ENCODE measurements at regions not wholly inside any gene's neighbourhood (a gene's known extent, or its start where the extent isn't known, plus 50 kb on each side); places are given as distances from the start of the nearest gene placed in this dataset.
"Not testable (repeated sequence)": the region's sequence is repeated elsewhere in the genome, so short reads cannot be mapped to it uniquely, and the experiment has no call there.

DNA sequence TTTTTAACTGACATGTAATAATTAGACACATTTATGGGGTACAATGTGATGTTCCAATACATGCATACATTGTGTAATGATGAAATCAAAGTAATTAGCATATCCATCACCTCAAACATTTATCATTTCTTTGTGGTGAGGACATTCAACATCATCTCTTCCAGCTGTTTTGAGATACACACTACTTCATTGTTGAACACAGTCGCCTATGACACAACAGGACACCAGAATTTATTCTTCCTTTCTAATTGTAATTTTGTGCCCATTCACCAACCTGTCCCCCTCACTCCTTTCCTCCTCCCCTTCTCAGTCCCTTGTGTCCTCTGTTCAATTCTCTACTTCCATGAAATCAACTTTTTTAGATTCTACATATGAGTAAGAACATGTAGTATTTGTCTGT lies 113.4 kb upstream of the CBLB start:
- no peaks in the 10 kb centered on the region for H3K27me3 ChIP-seq
- no peaks in the 10 kb centered on the region for H3K9me3 ChIP-seq
- H3K27ac ChIP-seq = no peak overlapping the region
- no peaks in the 10 kb centered on the region for H3K4me1 ChIP-seq
- no peaks in the 10 kb centered on the region for H3K36me3 ChIP-seq
- 96 to 98% methylated on average over 1 of the region's 1 CpG for WGBS, 2 donors
- intact Hi-C loops (cut with DNase I) = no loop called here
- H3K4me3 ChIP-seq (replicated peaks in 1 of 3) = no peak overlapping the region
- DNase-seq = no peak
- TF ChIP-seq, protein P1, sequence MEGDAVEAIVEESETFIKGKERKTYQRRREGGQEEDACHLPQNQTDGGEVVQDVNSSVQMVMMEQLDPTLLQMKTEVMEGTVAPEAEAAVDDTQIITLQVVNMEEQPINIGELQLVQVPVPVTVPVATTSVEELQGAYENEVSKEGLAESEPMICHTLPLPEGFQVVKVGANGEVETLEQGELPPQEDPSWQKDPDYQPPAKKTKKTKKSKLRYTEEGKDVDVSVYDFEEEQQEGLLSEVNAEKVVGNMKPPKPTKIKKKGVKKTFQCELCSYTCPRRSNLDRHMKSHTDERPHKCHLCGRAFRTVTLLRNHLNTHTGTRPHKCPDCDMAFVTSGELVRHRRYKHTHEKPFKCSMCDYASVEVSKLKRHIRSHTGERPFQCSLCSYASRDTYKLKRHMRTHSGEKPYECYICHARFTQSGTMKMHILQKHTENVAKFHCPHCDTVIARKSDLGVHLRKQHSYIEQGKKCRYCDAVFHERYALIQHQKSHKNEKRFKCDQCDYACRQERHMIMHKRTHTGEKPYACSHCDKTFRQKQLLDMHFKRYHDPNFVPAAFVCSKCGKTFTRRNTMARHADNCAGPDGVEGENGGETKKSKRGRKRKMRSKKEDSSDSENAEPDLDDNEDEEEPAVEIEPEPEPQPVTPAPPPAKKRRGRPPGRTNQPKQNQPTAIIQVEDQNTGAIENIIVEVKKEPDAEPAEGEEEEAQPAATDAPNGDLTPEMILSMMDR (IDR thresholded peaks at IDR 0.05) = no peak
- TF ChIP-seq POLR2A (IDR thresholded peaks at IDR 0.05) = no peak

DNA sequence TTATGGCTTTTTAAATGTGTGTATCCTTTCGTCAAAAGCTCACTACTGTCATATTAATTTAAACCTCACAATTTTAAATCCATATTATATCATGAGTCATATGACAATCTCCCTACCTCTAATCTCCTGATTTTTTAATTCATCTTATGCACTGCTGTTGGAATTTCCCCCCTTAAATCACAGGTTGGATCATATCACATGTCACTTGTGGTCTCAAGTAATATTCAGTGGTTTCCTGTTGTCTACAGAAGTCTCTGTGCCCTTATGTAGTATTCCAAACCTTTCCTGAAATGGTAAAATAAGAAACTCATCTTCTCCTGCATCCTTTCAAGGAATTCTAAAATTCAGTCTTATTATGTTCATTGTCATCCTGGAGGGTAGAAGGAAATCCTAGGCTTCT lies 116.0 kb upstream of the CBLB start:
- no peak for DNase-seq
- intact Hi-C loops (cut with DNase I) = no loop called here
- H3K36me3 ChIP-seq = no peaks in the 10 kb centered on the region
- WGBS, 2 donors = 95 to 96% methylated on average over 1 of the region's 1 CpG
- H3K4me1 ChIP-seq = no peaks in the 10 kb centered on the region
- no peak overlapping the region for H3K27ac ChIP-seq
- H3K4me3 ChIP-seq (replicated peaks in 1 of 3) = no peak overlapping the region
- no peaks in the 10 kb centered on the region for H3K27me3 ChIP-seq
- no peaks in the 10 kb centered on the region for H3K9me3 ChIP-seq
- TF ChIP-seq POLR2A (IDR thresholded peaks at IDR 0.05) = no peak
- TF ChIP-seq, protein P1 (IDR thresholded peaks at IDR 0.05) = no peak

DNA sequence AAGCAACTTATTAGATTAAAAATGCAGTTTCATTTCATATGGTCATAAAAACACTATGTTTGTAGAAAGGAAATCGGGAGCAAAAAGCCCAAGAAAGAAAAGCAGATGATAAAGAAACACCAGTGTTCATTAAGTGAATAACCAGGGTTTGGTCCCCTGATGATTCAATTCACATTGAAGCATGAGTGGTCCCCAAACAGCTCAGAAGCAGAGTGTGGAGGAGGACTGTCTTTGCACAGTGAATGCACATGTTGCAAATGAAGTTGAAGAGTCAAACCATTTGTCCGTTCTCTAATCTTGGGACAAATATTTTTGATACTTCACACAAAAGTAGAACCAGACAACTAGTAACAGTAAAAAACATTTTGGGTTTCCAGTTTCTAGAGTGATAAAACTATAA lies 117.5 kb upstream of the CBLB start:
- 82 to 88% methylated on average over 2 of the region's 2 CpGs for WGBS, 2 donors
- DNase-seq; H3K36me3 ChIP-seq; H3K4me3 ChIP-seq (replicated peaks in 1 of 3); H3K9me3 ChIP-seq; intact Hi-C loops (cut with DNase I); H3K27ac ChIP-seq; H3K27me3 ChIP-seq; H3K4me1 ChIP-seq: not testable (repeated sequence)

DNA sequence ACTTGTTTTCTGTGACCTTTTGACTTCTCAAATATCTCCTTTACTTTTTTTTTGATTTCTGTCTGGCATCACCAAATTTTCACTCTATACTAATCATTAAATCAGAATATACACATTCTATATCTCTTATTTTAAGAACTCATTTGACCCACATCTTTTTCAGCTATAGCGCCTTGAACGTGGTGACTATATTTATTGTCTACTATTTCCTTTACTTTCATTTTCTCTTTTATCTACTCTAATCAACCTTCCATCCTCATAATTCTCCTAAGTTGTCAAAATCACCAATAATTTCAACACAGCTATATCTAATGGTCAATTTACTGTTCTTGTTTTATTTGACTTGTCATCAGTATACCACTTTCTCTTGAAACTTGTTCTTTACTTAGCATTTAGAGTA lies 119.0 kb upstream of the CBLB start:
- Histone ChIP-seq H3K4me1 (no peaks in the 10 kb centered on the region), H3K36me3 (no peaks in the 10 kb centered on the region), H3K9me3 (no peaks in the 10 kb centered on the region), H3K27ac (no peak overlapping the region), H3K27me3 (no peaks in the 10 kb centered on the region), H3K4me3 (replicated peaks in 1 of 3) (no peak overlapping the region)
- TF ChIP-seq POLR2A (IDR thresholded peaks at IDR 0.05) = no peak
- intact Hi-C loops (cut with DNase I) = no loop called here
- DNase-seq = no peak
- WGBS, 2 donors = 86 to 92% methylated on average over 2 of the region's 2 CpGs

DNA sequence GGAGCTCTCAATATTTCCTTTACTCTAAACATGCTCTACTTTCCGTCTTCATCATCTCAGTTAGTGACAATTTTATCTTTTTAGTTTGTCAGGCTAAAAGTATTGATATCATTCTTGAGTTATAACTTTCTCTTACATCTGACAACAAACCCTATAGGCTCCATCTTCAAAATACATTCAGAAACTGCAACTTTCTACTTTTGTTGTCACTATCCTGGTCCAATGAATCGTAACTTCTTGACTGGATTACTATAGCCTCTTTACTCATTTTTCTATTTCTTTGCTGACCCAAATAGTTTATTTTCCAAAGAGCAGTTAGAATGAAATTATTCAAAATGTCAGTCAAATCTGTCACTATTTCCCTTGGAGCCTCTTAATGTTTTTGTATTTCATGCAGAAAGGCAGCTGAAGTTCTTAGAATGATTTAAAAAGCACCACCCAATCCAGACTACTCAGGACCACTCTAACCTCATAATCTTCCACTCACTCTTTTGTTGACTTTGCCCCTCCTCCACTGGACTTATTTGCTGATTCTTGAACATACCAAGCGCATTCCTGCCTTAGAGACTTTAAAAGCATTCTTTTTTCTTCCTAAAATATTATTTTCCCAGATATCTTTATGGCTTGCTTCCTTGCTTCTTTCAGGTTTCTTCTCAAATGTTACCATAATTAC lies 119.9 kb upstream of the CBLB start:
- 78 to 85% methylated on average over 3 of the region's 3 CpGs for WGBS, 2 donors
- Histone ChIP-seq H3K27ac (no peak overlapping the region), H3K4me1 (no peaks in the 10 kb centered on the region), H3K36me3 (no peaks in the 10 kb centered on the region), H3K27me3 (no peaks in the 10 kb centered on the region), H3K4me3 (replicated peaks in 1 of 3) (no peak overlapping the region), H3K9me3 (no peaks in the 10 kb centered on the region)
- intact Hi-C loops (cut with DNase I) = no loop called here
- no peak for DNase-seq
- TF ChIP-seq POLR2A (IDR thresholded peaks at IDR 0.05) = no peak
- TF ChIP-seq, protein P1 (IDR thresholded peaks at IDR 0.05) = no peak

DNA sequence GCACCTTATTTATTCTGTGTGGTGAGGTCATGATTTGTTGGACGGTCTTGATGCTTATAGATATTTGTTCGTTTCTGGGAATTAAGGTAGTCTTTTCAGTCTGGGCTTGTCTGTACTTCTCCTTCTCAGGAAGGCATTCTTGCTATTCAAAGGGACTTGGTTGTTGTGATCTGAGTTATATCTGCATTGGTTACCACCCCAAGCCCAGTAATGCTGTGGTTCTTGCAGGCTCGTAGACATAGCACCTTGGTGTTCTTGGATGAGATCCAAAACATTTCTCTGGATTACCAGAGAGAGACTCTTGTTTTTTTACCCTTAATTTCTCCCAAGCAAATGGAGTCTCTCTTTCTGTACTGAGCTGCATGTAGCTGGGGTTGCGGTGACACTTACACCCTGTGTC lies 128.0 kb upstream of the CBLB start:
- Histone ChIP-seq H3K9me3 (no peaks in the 10 kb centered on the region), H3K27me3 (no peaks in the 10 kb centered on the region), H3K4me3 (replicated peaks in 1 of 3) (no peak overlapping the region), H3K36me3 (no peaks in the 10 kb centered on the region), H3K27ac (no peak overlapping the region), H3K4me1 (no peaks in the 10 kb centered on the region)
- WGBS, 2 donors = 79 to 86% methylated on average over 4 of the region's 4 CpGs
- no peak for DNase-seq
- intact Hi-C loops (cut with DNase I) = no loop called here
- TF ChIP-seq POLR2A (IDR thresholded peaks at IDR 0.05) = no peak
- TF ChIP-seq, protein P1 (IDR thresholded peaks at IDR 0.05) = no peak
